Gastroesophageal sphincter (tissue), 4 donors: ENCODE measurements at regions not wholly inside any gene's neighbourhood (a gene's known extent, or its start where the extent isn't known, plus 50 kb on each side); places are given as distances from the start of the nearest gene placed in this dataset.

Source experiments
- ATAC-seq: fragments of 150-250 bp; one replicate; pipeline ENCODE4 v1.9.1; 2016; ENCODE audit warnings: mild to moderate bottlenecking, moderate library complexity
- H3K27ac ChIP-seq, 4 donors: fragments of 200-600 bp; sonication (generic) in 3 of 4; 1 replicate in 3 of 4; 2 replicates in 1 of 4; pipeline ENCODE4 v1.5.1; 2016 to 2019
- H3K27me3 ChIP-seq: fragments of 200-600 bp; sonication (generic); one replicate; pipeline ENCODE4 v1.5.1; 2019
- H3K36me3 ChIP-seq, 2 donors: fragments of 200-600 bp; sonication (generic); one replicate each; pipeline ENCODE4 v1.5.1; 2019; ENCODE audit warnings: control low read depth in 1 of 2
- H3K4me1 ChIP-seq, 3 donors: fragments of 200-600 bp; sonication (generic); 1 replicate in 2 of 3; 2 replicates in 1 of 3; pipeline ENCODE4 v1.5.1; 2016 to 2019; ENCODE audit warnings: control low read depth in 2 of 3
- H3K4me3 ChIP-seq, 2 donors: fragments of 200-600 bp; sonication (generic); one replicate each; pipeline ENCODE4 v1.5.1; 2019; ENCODE audit warnings: mild to moderate bottlenecking in 1 of 2, moderate library complexity in 1 of 2
- H3K9me3 ChIP-seq, 3 donors: fragments of 200-600 bp; sonication (generic); one replicate each; pipeline ENCODE4 v1.5.1; 2017 to 2019; ENCODE audit warnings: control low read depth in 2 of 3
- EP300 ChIP-seq: sonication (generic); formaldehyde crosslinking; IDR thresholded peaks from one replicate; pipeline ENCODE4 v1.6.1; 2017; ENCODE audit warnings: antibody characterized with exemption, mild to moderate bottlenecking
- POLR2A ChIP-seq, 2 donors: fragments of 450-650 bp; IDR thresholded peaks; one replicate each; pipeline ENCODE4 v1.6.1; 2017; ENCODE audit warnings: antibody characterized with exemption in 2 of 2, mild to moderate bottlenecking in 2 of 2, moderate library complexity in 1 of 2
- POLR2AphosphoS5 ChIP-seq: sonication (generic); formaldehyde crosslinking; IDR thresholded peaks from one replicate; pipeline ENCODE4 v1.6.1; 2017; ENCODE audit warnings: antibody characterized with exemption
- WGBS, 2 donors: methylation state at CpG; one replicate each; pipeline ENCODE4 v1.1.5; 2018; ENCODE audit warnings: low coverage in 1 of 2; 5-methylcytosine and 5-hydroxymethylcytosine counted together
- TF ChIP-seq, protein P1 (sequence below), 4 experiments: fragments of 200-600 bp in 2 of 4; fragments of 450-650 bp in 2 of 4; sonication (generic) in 1 of 4; IDR thresholded peaks; one replicate each; pipeline ENCODE4 v1.5.1; 2017 to 2019; ENCODE audit warnings: antibody characterized with exemption in 4 of 4, mild to moderate bottlenecking in 2 of 4, moderate library complexity in 2 of 4

DNA sequence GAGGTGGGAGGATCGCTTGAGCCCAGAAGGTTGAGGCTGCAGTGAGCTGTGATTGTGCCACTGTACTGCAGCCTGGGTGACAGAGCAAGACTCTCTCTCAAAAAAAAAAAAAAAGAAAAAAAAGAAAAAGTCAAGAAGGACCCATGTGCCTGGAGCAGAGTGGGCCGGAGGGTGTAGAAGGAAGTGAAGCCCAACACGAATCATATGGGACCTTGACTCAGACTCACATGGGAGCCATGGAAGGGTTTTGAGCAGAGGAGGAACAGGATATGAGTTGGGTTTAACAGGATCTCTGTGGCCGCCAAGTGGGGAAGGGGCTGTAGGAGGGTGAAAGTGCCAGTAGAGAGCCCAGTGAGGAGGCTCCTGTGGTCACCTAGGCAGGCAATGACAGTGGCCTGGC is 165.4 kb downstream of the PHETA1 start:
- TF ChIP-seq POLR2A (IDR thresholded peaks at IDR 0.05) (no peak), POLR2AphosphoS5 (no peak), EP300 (no peak)
- TF ChIP-seq, protein P1, sequence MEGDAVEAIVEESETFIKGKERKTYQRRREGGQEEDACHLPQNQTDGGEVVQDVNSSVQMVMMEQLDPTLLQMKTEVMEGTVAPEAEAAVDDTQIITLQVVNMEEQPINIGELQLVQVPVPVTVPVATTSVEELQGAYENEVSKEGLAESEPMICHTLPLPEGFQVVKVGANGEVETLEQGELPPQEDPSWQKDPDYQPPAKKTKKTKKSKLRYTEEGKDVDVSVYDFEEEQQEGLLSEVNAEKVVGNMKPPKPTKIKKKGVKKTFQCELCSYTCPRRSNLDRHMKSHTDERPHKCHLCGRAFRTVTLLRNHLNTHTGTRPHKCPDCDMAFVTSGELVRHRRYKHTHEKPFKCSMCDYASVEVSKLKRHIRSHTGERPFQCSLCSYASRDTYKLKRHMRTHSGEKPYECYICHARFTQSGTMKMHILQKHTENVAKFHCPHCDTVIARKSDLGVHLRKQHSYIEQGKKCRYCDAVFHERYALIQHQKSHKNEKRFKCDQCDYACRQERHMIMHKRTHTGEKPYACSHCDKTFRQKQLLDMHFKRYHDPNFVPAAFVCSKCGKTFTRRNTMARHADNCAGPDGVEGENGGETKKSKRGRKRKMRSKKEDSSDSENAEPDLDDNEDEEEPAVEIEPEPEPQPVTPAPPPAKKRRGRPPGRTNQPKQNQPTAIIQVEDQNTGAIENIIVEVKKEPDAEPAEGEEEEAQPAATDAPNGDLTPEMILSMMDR (IDR thresholded peaks at IDR 0.05) = no peak
- H3K27me3 ChIP-seq = peaks cover 82% of the 10 kb centered on the region

DNA sequence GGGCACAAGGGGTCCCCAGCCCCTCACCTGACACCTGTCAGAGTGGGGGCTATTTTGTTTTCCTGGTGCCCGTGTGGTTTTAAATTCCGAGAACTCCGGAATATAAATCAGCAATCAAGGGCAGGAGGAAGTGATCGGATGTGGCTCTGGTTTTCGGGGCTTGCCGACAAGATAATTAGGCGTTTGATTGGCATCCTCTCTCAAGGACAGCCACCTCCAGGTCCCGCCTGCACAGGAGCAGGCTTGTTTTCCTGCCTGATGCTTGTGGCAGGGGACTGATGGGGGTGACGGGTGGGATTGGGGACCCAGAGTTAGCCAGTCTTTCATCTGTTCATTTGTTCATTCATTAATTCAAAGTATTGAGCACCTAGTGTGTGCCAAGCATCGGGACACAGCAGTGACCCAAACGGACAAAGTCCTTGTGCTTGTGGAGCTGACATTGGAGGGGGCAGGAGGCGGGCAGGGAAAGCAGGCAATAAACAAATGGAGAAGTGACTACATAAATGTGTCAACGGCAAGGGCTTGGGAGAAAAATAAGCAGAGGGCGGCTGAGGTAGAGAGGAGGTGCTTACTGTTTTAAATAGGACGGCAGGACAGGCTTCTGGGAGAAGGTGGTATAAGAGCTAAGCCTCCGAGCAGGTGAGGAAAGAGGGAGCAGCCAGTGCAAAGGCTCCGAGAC is 166.5 kb downstream of the PHETA1 start:
- Histone ChIP-seq H3K36me3 (no peaks in the 10 kb centered on the region), H3K27ac (no peak overlapping the region), H3K27me3 (peaks cover 74% of the 10 kb centered on the region), H3K4me1 (no peaks in the 10 kb centered on the region), H3K9me3 (no peaks in the 10 kb centered on the region), H3K4me3 (no peak overlapping the region)
- ATAC-seq = no peak
- no peak for TF ChIP-seq POLR2AphosphoS5
- TF ChIP-seq EP300 = no peak
- TF ChIP-seq, protein P1 (IDR thresholded peaks at IDR 0.05) = no peak
- no peak for TF ChIP-seq POLR2A (IDR thresholded peaks at IDR 0.05)
- 41 to 44% methylated on average over 8 to 9 of the region's 17 CpGs for whole genome bisulfite sequencing, 2 donors

More for the DNA sequence above, 165.4 kb downstream of the PHETA1 start:
- no peaks in the 10 kb centered on the region for H3K4me1 ChIP-seq
- no peaks in the 10 kb centered on the region for H3K36me3 ChIP-seq
- ATAC-seq = no peak
- H3K4me3 ChIP-seq = no peak overlapping the region
- H3K27ac ChIP-seq = no peak overlapping the region
- WGBS, 2 donors = 78% methylated on average over 4 of the region's 4 CpGs; no CpG with 5 or more reads in 1 of the 2 donors
- H3K9me3 ChIP-seq = no peaks in the 10 kb centered on the region

DNA sequence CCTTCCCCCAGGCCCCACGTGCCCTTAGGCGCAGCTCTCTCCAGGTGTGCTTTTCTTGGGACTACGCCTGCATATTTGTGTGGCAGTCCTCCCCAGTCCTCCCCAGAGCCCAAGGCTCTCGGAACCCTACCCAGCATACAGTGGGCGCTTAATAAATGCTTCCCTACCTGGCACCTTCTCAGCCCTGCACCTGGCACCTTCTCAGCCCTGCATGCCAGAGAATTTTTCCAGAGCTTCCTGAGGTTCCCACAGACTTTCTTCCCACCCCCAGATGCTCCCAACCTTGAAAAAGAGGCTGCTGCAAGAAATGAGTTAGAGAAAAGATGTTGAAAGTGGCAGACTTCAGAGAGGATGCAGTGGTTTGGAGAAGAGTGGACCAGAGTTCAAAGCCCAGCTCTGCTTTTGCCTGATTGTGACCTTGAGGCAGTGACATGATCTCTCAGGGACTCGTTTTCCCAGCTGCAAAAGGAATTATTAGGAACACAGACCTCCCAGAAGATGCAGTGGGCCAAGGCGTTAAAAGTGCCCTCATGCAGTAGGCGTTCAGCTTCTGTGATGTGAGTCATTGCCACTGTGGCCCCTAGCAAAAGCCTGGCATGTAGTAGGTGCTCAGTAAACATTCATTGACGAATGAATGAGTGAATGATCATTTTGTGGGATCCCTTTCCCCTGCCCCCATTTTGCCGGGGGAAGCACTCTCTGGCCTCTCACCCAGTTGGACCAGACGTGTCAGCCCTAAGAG is 167.2 kb downstream of the PHETA1 start:
- Histone ChIP-seq H3K9me3 (no peaks in the 10 kb centered on the region), H3K4me3 (no peak overlapping the region), H3K27ac (no peak overlapping the region), H3K27me3 (peaks cover 69% of the 10 kb centered on the region), H3K4me1 (no peaks in the 10 kb centered on the region), H3K36me3 (no peaks in the 10 kb centered on the region)
- ATAC-seq = no peak
- TF ChIP-seq EP300 = no peak
- TF ChIP-seq, protein P1 (IDR thresholded peaks at IDR 0.05) = no peak
- no peak for TF ChIP-seq POLR2A (IDR thresholded peaks at IDR 0.05)
- TF ChIP-seq POLR2AphosphoS5 = no peak
- 56 to 73% methylated on average over 4 to 8 of the region's 11 CpGs for WGBS, 2 donors

DNA sequence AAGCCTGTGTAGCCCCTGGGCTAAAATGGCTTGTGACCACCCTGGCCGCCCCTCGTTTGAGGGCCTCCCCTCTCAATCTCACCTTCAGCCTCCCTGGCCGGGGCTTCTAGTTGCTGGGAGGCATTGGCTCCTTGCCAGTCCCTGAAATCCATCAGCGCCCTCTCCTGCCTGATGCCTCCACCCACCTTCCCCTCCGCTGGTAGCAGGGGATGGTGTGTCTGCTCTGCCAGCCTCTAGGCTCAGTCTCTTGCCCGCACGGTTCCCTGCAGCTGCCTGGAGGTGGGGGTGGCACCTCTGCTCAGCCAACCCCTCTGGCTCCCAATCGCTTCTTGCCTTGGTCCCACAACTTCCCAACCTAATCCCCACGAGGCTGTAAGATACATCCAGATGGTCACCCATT is 167.9 kb downstream of the PHETA1 start:
- no peak for ATAC-seq

More for the DNA sequence above, 167.9 kb downstream of the PHETA1 start:
- H3K36me3 ChIP-seq = no peaks in the 10 kb centered on the region
- H3K9me3 ChIP-seq = no peaks in the 10 kb centered on the region
- peaks cover 62% of the 10 kb centered on the region for H3K27me3 ChIP-seq
- no peak overlapping the region for H3K4me3 ChIP-seq
- TF ChIP-seq EP300 = no peak
- TF ChIP-seq, protein P1 (IDR thresholded peaks at IDR 0.05) = no peak
- no peak for TF ChIP-seq POLR2AphosphoS5
- TF ChIP-seq POLR2A (IDR thresholded peaks at IDR 0.05) = no peak
- 13 to 21% methylated on average over 6 to 9 of the region's 9 CpGs for WGBS, 2 donors
- no peak overlapping the region for H3K27ac ChIP-seq
- no peaks in the 10 kb centered on the region for H3K4me1 ChIP-seq
